NB4 (cell line): ENCODE measurements at regions not wholly inside any gene's neighbourhood (a gene's known extent, or its start where the extent isn't known, plus 50 kb on each side); places are given as distances from the start of the nearest gene placed in this dataset.

Source experiments
- POLR2A ChIP-seq: IDR thresholded peaks from 2 replicates; pipeline ENCODE4 v1.6.1; 2011; ENCODE audit warnings: mild to moderate bottlenecking; ENCODE audit not compliant: insufficient read length; ENCODE audit errors: extremely low read depth
- TF ChIP-seq, protein P1 (sequence below): IDR thresholded peaks from one replicate; pipeline ENCODE4 v1.5.1; 2012; ENCODE audit warnings: low read depth, low read length

- TF ChIP-seq POLR2A = no peak
- TF ChIP-seq, protein P1, sequence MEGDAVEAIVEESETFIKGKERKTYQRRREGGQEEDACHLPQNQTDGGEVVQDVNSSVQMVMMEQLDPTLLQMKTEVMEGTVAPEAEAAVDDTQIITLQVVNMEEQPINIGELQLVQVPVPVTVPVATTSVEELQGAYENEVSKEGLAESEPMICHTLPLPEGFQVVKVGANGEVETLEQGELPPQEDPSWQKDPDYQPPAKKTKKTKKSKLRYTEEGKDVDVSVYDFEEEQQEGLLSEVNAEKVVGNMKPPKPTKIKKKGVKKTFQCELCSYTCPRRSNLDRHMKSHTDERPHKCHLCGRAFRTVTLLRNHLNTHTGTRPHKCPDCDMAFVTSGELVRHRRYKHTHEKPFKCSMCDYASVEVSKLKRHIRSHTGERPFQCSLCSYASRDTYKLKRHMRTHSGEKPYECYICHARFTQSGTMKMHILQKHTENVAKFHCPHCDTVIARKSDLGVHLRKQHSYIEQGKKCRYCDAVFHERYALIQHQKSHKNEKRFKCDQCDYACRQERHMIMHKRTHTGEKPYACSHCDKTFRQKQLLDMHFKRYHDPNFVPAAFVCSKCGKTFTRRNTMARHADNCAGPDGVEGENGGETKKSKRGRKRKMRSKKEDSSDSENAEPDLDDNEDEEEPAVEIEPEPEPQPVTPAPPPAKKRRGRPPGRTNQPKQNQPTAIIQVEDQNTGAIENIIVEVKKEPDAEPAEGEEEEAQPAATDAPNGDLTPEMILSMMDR = no peak
These were observed 144.6 kb upstream of the ZNF521 start for GRCh38 chr18:25496544-25496943.
